ENCODE measurements at regions not wholly inside any gene's neighbourhood (a gene's known extent, or its start where the extent isn't known, plus 50 kb on each side); places are given as distances from the start of the nearest gene placed in this dataset.
"Not testable (repeated sequence)": the region's sequence is repeated elsewhere in the genome, so short reads cannot be mapped to it uniquely, and the experiment has no call there.

DNA sequence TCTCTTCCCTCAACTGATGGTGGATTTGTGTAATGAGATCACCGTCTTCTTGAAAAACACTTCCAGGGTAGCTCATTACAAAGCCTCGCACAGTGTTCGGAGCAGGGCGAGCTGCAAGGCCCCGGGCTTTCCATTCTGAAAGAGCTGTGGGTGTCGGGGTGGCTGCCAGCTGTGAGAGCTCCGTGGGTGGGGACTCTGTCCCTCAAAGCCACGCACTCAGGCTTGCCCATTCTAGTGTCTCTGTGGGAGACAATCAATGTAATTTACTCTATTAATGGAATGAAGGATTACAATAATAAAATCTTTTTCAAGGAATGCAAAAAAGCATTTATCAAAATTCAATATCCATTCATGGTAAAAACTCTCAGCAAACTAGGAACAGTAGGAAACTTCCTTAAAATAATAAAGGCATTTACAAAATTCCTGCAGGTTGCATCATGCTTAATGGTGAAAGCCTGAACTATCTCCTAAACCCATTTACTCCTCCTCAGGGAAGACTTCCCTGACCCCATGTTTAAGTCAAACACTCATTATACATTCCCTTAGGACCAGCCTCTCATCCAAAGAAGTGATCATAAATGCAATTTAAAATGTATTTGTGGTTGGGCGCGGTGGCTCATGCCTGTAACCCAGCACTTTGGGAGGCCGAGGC lies 224.5 kb upstream of the PLGLB1 start:
- H3K27ac ChIP-seq (replicated peaks in 1 of 4); H3K36me3 ChIP-seq; H3K4me3 ChIP-seq; H3K9me3 ChIP-seq; intact Hi-C loops (cut with DNase I); DNase-seq (ENCODE audit: extremely low spot score); H3K27me3 ChIP-seq; H3K4me1 ChIP-seq: not testable (repeated sequence)
- WGBS = 88% methylated on average over 4 of the region's 11 CpGs

- H3K27me3 ChIP-seq; H3K27ac ChIP-seq (replicated peaks in 1 of 4); H3K36me3 ChIP-seq; H3K9me3 ChIP-seq; H3K4me3 ChIP-seq; H3K4me1 ChIP-seq; DNase-seq (ENCODE audit: extremely low spot score); intact Hi-C loops (cut with DNase I): not testable (repeated sequence)
- 25% methylated on average over 1 of the region's 5 CpGs for WGBS
Measured at GRCh38 chr2:87252046-87252445, 230.4 kb upstream of the PLGLB1 start.

- WGBS = no CpG with 5 or more reads among the region's 1 CpG
- intact Hi-C loops (cut with DNase I); H3K36me3 ChIP-seq: not testable (repeated sequence)
Measured at GRCh38 chr2:87254562-87254961, 232.9 kb upstream of the PLGLB1 start.

DNA sequence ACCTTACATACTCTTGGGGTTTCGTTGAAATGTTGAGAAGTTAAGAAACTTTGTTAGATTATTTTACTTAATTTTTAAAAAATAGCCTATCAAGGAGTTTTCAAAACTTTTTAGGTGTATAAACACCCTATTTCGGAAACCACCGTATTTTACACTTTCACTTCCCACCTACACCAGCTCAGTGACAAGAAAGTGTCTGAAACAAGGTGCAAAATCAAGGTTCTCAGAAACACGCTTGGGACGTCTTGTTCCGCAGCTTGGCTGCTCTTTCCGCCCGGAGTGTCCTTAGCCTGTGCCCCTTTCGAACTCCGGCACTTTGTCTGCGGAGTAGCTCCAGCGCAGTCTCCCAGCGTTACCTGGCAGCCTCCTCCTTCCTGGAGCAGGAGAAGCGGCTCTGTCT lies 233.8 kb upstream of the PLGLB1 start:
- WGBS = 83% methylated on average over 1 of the region's 14 CpGs
- H3K4me3 ChIP-seq; H3K27me3 ChIP-seq; intact Hi-C loops (cut with DNase I); H3K9me3 ChIP-seq; H3K4me1 ChIP-seq; DNase-seq (ENCODE audit: extremely low spot score); H3K36me3 ChIP-seq; H3K27ac ChIP-seq (replicated peaks in 1 of 4): not testable (repeated sequence)

More at GRCh38 chr2:87254562-87254961, 232.9 kb upstream of the PLGLB1 start:
- H3K4me3 ChIP-seq; H3K27ac ChIP-seq (replicated peaks in 1 of 4); H3K4me1 ChIP-seq; H3K9me3 ChIP-seq; DNase-seq (ENCODE audit: extremely low spot score); H3K27me3 ChIP-seq: not testable (repeated sequence)

DNA sequence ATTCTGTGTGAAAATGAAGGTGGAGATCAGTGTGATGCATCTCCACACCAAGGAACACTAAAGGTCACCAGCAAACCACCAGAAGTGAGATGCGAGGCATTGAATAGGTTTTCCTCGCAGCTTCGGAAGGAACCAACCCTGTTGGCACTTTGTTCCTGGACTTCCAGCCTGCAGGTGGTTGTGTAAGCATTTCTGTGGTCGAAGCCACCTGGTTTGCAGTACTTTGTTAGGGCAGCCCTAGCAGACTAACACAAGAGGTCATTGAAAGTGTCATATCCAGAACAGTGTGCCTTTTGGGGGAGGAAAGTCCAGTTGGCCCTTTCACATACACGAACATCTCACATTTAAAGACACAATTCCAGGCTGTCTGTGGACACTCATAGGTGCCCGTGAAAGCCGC lies 237.2 kb upstream of the PLGLB1 start:
- H3K27ac ChIP-seq (replicated peaks in 1 of 4); H3K9me3 ChIP-seq; H3K4me3 ChIP-seq; DNase-seq (ENCODE audit: extremely low spot score); H3K27me3 ChIP-seq; H3K36me3 ChIP-seq; H3K4me1 ChIP-seq; intact Hi-C loops (cut with DNase I): not testable (repeated sequence)
- no CpG with 5 or more reads among the region's 7 CpGs for WGBS

GRCh38 chr2:87262184-87262702 lies 240.6 kb upstream of the PLGLB1 start:
- H3K27me3 ChIP-seq; H3K4me3 ChIP-seq; H3K9me3 ChIP-seq; DNase-seq (ENCODE audit: extremely low spot score); H3K4me1 ChIP-seq; H3K27ac ChIP-seq (replicated peaks in 1 of 4); H3K36me3 ChIP-seq; intact Hi-C loops (cut with DNase I): not testable (repeated sequence)
- 89% methylated on average over 3 of the region's 4 CpGs for WGBS

DNA sequence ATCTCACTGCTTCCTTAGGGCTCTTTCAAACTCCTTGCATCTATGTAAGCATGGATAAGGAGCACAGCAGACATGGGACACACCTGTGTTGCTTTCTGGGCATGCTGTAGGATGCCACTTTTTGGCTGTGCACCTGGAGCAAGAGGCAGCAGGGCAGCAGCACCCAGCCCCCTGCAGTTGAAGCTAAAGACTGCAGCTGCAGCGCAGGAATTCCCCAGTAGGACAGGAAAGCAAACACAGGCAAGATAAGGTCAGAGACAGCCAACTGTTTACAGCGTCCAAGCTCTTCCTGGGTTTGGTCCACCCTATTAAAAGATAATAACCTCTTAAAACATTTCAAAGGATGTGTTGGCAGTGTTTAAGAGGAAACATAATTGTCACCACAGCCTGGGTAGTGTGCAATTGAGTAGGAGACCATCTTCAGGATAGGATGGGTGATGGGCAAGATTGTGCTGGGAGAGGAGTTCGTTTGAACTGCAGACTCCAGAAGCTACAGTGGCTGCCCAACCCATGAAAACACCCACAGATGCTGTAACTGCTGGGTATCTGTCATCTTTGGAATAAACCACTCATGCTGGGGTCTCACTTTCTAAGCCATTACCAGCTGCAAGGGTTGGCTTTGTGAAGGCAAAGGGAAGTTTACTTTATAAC lies 242.3 kb upstream of the PLGLB1 start:
- WGBS = no CpG with 5 or more reads among the region's 3 CpGs

GRCh38 chr2:87275192-87275591 lies 253.5 kb upstream of the PLGLB1 start:
- DNase-seq (ENCODE audit: extremely low spot score); H3K27ac ChIP-seq (replicated peaks in 1 of 4); H3K4me3 ChIP-seq; H3K9me3 ChIP-seq; H3K36me3 ChIP-seq; intact Hi-C loops (cut with DNase I); H3K4me1 ChIP-seq; H3K27me3 ChIP-seq: not testable (repeated sequence)
- no CpG with 5 or more reads among the region's 2 CpGs for WGBS

More for the DNA sequence above, 242.3 kb upstream of the PLGLB1 start:
- H3K36me3 ChIP-seq; H3K27ac ChIP-seq (replicated peaks in 1 of 4); H3K4me3 ChIP-seq; DNase-seq (ENCODE audit: extremely low spot score); H3K27me3 ChIP-seq; H3K4me1 ChIP-seq; intact Hi-C loops (cut with DNase I); H3K9me3 ChIP-seq: not testable (repeated sequence)

DNA sequence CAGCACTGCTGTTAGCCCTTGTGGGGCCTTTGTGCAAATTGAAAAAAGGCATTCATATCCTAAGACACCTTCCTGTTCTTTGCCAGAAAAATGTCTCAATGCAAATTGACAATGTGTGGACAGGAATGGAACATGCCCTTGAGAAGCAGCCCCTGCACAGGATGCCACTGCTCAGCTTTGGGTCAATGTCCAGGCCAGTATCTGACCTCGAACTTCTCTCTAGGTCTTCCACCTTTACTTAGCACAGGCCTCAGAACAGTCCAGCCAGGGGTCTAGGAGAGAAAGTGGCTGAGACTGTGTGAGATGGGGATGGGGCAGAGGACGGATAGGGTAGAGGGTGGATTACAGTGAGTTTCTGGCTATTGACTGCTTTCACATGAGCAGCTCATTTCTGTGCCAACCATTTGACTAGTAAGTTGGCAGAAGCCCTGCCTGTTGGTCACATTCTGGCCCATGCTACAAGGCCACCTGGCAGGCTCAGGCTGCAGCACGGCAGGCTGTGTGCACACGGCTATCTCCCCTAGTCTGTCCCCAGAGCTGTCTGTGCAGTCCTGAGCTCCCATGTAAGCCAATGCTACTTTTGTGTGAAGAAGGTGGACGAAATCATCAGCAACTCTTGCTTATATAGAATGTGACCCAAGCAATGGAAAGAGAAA lies 254.5 kb upstream of the PLGLB1 start:
- H3K9me3 ChIP-seq; DNase-seq (ENCODE audit: extremely low spot score); H3K27me3 ChIP-seq; H3K27ac ChIP-seq (replicated peaks in 1 of 4); H3K4me3 ChIP-seq; H3K36me3 ChIP-seq; intact Hi-C loops (cut with DNase I); H3K4me1 ChIP-seq: not testable (repeated sequence)
- 86% methylated on average over 2 of the region's 5 CpGs for WGBS

DNA sequence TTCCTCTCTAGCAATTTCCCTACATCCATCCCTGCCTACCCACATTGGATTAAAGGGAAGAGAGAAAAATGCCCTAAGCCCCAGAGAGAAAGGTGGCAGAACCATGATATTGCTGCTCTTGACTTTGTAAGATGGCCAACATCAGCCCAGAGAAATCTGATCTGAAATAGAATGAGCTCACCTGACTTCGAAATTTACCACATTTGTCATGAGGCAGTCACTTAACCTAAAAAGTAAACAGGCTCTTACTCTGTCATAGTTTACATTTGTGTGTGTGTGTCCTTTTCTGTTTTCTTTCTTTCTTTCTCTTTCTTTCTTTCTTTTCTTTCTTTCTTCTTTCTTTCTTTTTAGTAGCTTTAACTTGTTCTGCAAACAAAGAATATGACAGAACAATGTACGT lies 255.0 kb upstream of the PLGLB1 start:
- H3K4me3 ChIP-seq; H3K9me3 ChIP-seq; H3K36me3 ChIP-seq; H3K27me3 ChIP-seq; intact Hi-C loops (cut with DNase I); DNase-seq (ENCODE audit: extremely low spot score); H3K4me1 ChIP-seq; H3K27ac ChIP-seq (replicated peaks in 1 of 4): not testable (repeated sequence)
- 70% methylated on average over 2 of the region's 2 CpGs for WGBS

GRCh38 chr2:87277734-87278133 lies 256.1 kb upstream of the PLGLB1 start:
- no CpG with 5 or more reads among the region's 3 CpGs for WGBS
- H3K36me3 ChIP-seq; H3K9me3 ChIP-seq; H3K27ac ChIP-seq (replicated peaks in 1 of 4); H3K4me3 ChIP-seq; DNase-seq (ENCODE audit: extremely low spot score); H3K4me1 ChIP-seq; intact Hi-C loops (cut with DNase I); H3K27me3 ChIP-seq: not testable (repeated sequence)

DNA sequence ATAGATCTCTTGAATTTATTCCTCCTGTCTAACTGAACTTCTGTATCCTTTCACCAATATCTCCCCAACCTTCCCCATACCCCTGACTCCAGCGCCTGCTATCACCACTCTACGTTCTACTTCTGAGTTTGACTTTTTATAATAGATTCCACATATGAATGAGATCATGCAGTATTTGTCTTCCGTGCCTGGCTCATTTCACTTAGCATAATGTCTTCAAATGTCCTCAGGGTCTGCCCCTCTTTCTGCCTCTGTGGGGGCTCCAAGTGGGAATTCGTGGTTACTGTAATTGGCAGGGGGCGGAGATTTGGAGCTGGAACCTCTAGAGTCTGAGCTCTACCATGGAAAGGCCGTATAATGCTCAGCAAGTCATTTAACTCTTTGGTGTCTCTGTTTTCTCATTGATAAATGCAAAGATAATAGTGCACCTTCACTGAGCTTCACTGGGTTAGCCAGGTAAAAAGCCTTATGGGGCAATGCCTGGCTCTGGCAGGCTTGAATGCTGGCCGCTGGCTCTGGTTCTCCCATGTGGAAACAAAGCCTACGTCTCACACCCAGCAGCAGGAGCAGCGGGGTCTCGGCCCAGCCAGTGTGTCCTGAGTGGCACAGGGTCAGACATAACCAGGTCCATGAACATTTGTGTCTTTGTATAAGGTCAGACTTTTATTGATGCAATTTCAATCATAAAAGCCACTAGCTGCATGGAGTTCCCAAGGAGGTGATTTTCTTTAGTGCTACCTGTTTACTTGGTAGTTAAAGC lies 259.1 kb upstream of the PLGLB1 start:
- 90% methylated on average over 4 of the region's 10 CpGs for WGBS
- H3K4me3 ChIP-seq = not testable (repeated sequence)

More for the DNA sequence above, 259.1 kb upstream of the PLGLB1 start:
- intact Hi-C loops (cut with DNase I); H3K36me3 ChIP-seq; H3K27ac ChIP-seq (replicated peaks in 1 of 4); DNase-seq (ENCODE audit: extremely low spot score); H3K4me1 ChIP-seq; H3K27me3 ChIP-seq; H3K9me3 ChIP-seq: not testable (repeated sequence)

Data from esophagus muscularis mucosa (tissue), 4 donors.